ENCODE measurements at regions not wholly inside any gene's neighbourhood (a gene's known extent, or its start where the extent isn't known, plus 50 kb on each side); places are given as distances from the start of the nearest gene placed in this dataset.

- TF ChIP-seq CTCF (IDR thresholded peaks at IDR 0.05) (no peak), POLR2A (IDR thresholded peaks at IDR 0.05) (no peak)
These were observed 76.8 kb upstream of the UBE3A start for GRCh38 chr15:25515633-25516032.

Data from right lobe of liver (tissue), 4 donors.